H1 (cell line): ENCODE measurements at regions not wholly inside any gene's neighbourhood (a gene's known extent, or its start where the extent isn't known, plus 50 kb on each side); places are given as distances from the start of the nearest gene placed in this dataset.

Experiments
- CTCF ChIA-PET: fragments of 300-600 bp; sonication (Branson Sonifier 250); formaldehyde crosslinking; loops from one replicate; lab custom pipeline; 2021; ENCODE audit not compliant: partially characterized antibody; lab: Charles Lee
- POLR2A ChIA-PET: fragments of 300-600 bp; sonication (Branson Sonifier 250); formaldehyde crosslinking; loops from one replicate; lab custom pipeline; 2021; ENCODE audit warnings: inconsistent platforms; ENCODE audit not compliant: partially characterized antibody; lab: Charles Lee
- DNase-seq, 2 experiments: peaks; one replicate each; pipeline versions ENCODE4 v3.0.0 to v3.0.0-alpha.2; 2010 to 2022; ENCODE audit warnings: low spot score in 2 of 2, low read depth in 1 of 2, mixed read lengths in 1 of 2
- FAIRE-seq: peaks from 2 replicates; lab custom pipeline; 2011; peaks lifted over from hg19 to GRCh38; lab: Jason Lieb, UNC
- H2AFZ ChIP-seq: 2 replicates; pipeline ENCODE4 v1.8.1; 2012; ENCODE audit warnings: low read length, inconsistent platforms
- H2AK5ac ChIP-seq: 2 replicates; pipeline ENCODE4 v1.6.1; 2013; ENCODE audit warnings: low read depth, low read length
- H2BK120ac ChIP-seq: replicated peaks from 2 replicates; pipeline ENCODE3; 2013; ENCODE audit warnings: low read depth, low read length, inconsistent platforms
- H2BK12ac ChIP-seq: 2 replicates; pipeline ENCODE4 v1.6.1; 2013; ENCODE audit warnings: low read depth, low read length
- H2BK15ac ChIP-seq: 2 replicates; pipeline ENCODE4 v1.6.1; 2013; ENCODE audit warnings: low read length
- H2BK20ac ChIP-seq: 2 replicates; pipeline ENCODE4 v1.6.1; 2013; ENCODE audit warnings: low read length
- H2BK5ac ChIP-seq: 2 replicates; pipeline ENCODE4 v1.6.1; 2013; ENCODE audit warnings: low read depth, low read length
- H3K14ac ChIP-seq: 2 replicates; pipeline ENCODE4 v1.6.1; 2013; ENCODE audit warnings: inconsistent platforms; ENCODE audit not compliant: insufficient read length
- H3K18ac ChIP-seq: 2 replicates; pipeline ENCODE4 v1.6.1; 2013; ENCODE audit warnings: low read length; ENCODE audit errors: extremely low read depth
- H3K23ac ChIP-seq: 2 replicates; pipeline ENCODE4 v1.6.1; 2013; ENCODE audit warnings: inconsistent platforms; ENCODE audit not compliant: insufficient read length
- H3K23me2 ChIP-seq: 2 replicates; pipeline ENCODE4 v1.6.1; 2013; ENCODE audit warnings: low read depth, low read length
- H3K27ac ChIP-seq: 2 replicates; pipeline ENCODE4 v1.6.1; 2011; ENCODE audit warnings: low read depth, low read length, inconsistent platforms
- H3K27me3 ChIP-seq, 4 experiments: replicated peaks in 1 of 4; 1 replicate in 1 of 4; 2 replicates in 3 of 4; pipeline versions ENCODE4 v1.6.1 to v1.8.1; 2011 to 2013; ENCODE audit warnings: low read length in 3 of 4, mild to moderate bottlenecking in 3 of 4, inconsistent platforms in 2 of 4, mixed read lengths in 2 of 4, moderate library complexity in 1 of 4; ENCODE audit not compliant: control insufficient read depth in 3 of 4, insufficient read depth in 3 of 4; ENCODE audit errors: extremely low read depth in 1 of 4
- H3K36me3 ChIP-seq, 4 experiments: 2 replicates each; pipeline versions ENCODE4 v1.6.1 to v1.8.1; 2011 to 2013; ENCODE audit warnings: mild to moderate bottlenecking in 4 of 4, low read length in 3 of 4, moderate library complexity in 2 of 4, control low read depth in 1 of 4, inconsistent platforms in 1 of 4; ENCODE audit not compliant: insufficient read depth in 4 of 4, control insufficient read depth in 2 of 4
- H3K4ac ChIP-seq: replicated peaks from 2 replicates; pipeline ENCODE3; 2013; ENCODE audit warnings: low read length, low read depth, mixed read lengths, inconsistent platforms; ENCODE audit not compliant: insufficient read length
- H3K4me1 ChIP-seq, 4 experiments: replicated peaks in 1 of 4; 1 replicate in 1 of 4; 2 replicates in 3 of 4; pipeline versions ENCODE4 v1.6.1 to v1.8.1; 2011 to 2013; ENCODE audit warnings: low read length in 3 of 4, inconsistent platforms in 2 of 4, mixed read lengths in 1 of 4; ENCODE audit not compliant: insufficient read depth in 4 of 4, control insufficient read depth in 3 of 4
- H3K4me2 ChIP-seq, 2 experiments: 2 replicates each; pipeline versions ENCODE4 v1.6.1 to v1.8.1; 2011 to 2013; ENCODE audit warnings: low read depth in 2 of 2, low read length in 2 of 2, control low read depth in 1 of 2, inconsistent platforms in 1 of 2, mild to moderate bottlenecking in 1 of 2; ENCODE audit not compliant: insufficient read depth in 1 of 2
- H3K4me3 ChIP-seq, 4 experiments: fragments of 200-600, 300-600 bp in 1 of 4; sonication (generic), shearing (Covaris generic), sonication (Bioruptor Twin) in 1 of 4; 2 replicates each; pipeline versions ENCODE4 v1.5.1 to v1.8.1; 2011 to 2016; ENCODE audit warnings: low read length in 4 of 4, low read depth in 3 of 4, control low read depth in 2 of 4, inconsistent platforms in 2 of 4, mild to moderate bottlenecking in 2 of 4, mixed read lengths in 1 of 4, moderate library complexity in 1 of 4; ENCODE audit not compliant: insufficient read depth in 2 of 4; ENCODE audit errors: extremely low read depth in 1 of 4
- H3K56ac ChIP-seq: replicated peaks from 2 replicates; pipeline ENCODE3; 2013; ENCODE audit warnings: low read depth, mild to moderate bottlenecking, mixed read lengths, low read length, inconsistent platforms; ENCODE audit not compliant: insufficient read length
- H3K79me1 ChIP-seq: 2 replicates; pipeline ENCODE4 v1.6.1; 2013; ENCODE audit warnings: low read depth, low read length, control low read depth
- H3K79me2 ChIP-seq, 2 experiments: 2 replicates each; pipeline versions ENCODE4 v1.6.1 to v1.8.1; 2012 to 2013; ENCODE audit warnings: low read length in 2 of 2, mild to moderate bottlenecking in 2 of 2, inconsistent platforms in 1 of 2; ENCODE audit not compliant: insufficient read depth in 2 of 2, control insufficient read depth in 1 of 2
- H3K9ac ChIP-seq, 4 experiments: replicated peaks in 1 of 4; 1 replicate in 1 of 4; 2 replicates in 3 of 4; pipeline versions ENCODE4 v1.6.1 to v1.8.1; 2011 to 2013; ENCODE audit warnings: low read depth in 3 of 4, low read length in 3 of 4, control low read depth in 2 of 4, mild to moderate bottlenecking in 2 of 4, moderate library complexity in 2 of 4, inconsistent platforms in 1 of 4; ENCODE audit errors: extremely low read depth in 1 of 4
- H3K9me3 ChIP-seq, 2 experiments: 2 replicates each; pipeline versions ENCODE4 v1.6.1 to v1.8.1; 2012 to 2013; ENCODE audit warnings: mild to moderate bottlenecking in 2 of 2, moderate library complexity in 2 of 2, control low read depth in 1 of 2, inconsistent platforms in 1 of 2, low read depth in 1 of 2, low read length in 1 of 2, mixed read lengths in 1 of 2; ENCODE audit not compliant: insufficient read depth in 2 of 2
- H4K20me1 ChIP-seq, 2 experiments: replicated peaks in 1 of 2; 2 replicates each; pipeline versions ENCODE3 to v1.8.1; 2011 to 2013; ENCODE audit warnings: inconsistent platforms in 2 of 2, low read length in 2 of 2, mild to moderate bottlenecking in 1 of 2; ENCODE audit not compliant: insufficient read depth in 2 of 2, control insufficient read depth in 1 of 2
- H4K5ac ChIP-seq: 2 replicates; pipeline ENCODE4 v1.6.1; 2013; ENCODE audit warnings: low read length, low read depth, mixed read lengths, inconsistent platforms; ENCODE audit not compliant: insufficient read length
- H4K8ac ChIP-seq: 2 replicates; pipeline ENCODE4 v1.8.0; 2013; ENCODE audit warnings: mild to moderate bottlenecking, moderate library complexity, low read length, inconsistent platforms; ENCODE audit not compliant: insufficient read depth; ENCODE audit errors: extremely low read depth
- H4K91ac ChIP-seq: replicated peaks from 2 replicates; pipeline ENCODE3; 2013; ENCODE audit warnings: low read length, mixed read lengths, inconsistent platforms; ENCODE audit not compliant: insufficient read length
- CBX8 ChIP-seq: fragments of 300-800, 300-1000 bp; sonication (generic); IDR thresholded peaks from 2 replicates; pipeline ENCODE4 v1.7.1; 2016; ENCODE audit warnings: low read depth, low read length, borderline replicate concordance
- CHD1 ChIP-seq: IDR thresholded peaks from 2 replicates; pipeline ENCODE4 v1.6.1; 2012; ENCODE audit warnings: low read depth, low read length, improper control_type of control experiment
- CREB1 ChIP-seq: IDR thresholded peaks from 2 replicates; pipeline ENCODE4 v1.6.1; 2012; ENCODE audit warnings: inconsistent platforms
- GABPA ChIP-seq: IDR thresholded peaks from 2 replicates; pipeline ENCODE4 v1.6.1; 2011; ENCODE audit warnings: mild to moderate bottlenecking, low read length, moderate library complexity, borderline replicate concordance; ENCODE audit not compliant: insufficient read depth
- RFX5 ChIP-seq: IDR thresholded peaks from 2 replicates; pipeline ENCODE4 v1.6.1; 2011; ENCODE audit warnings: low read depth, low read length, improper control_type of control experiment, borderline replicate concordance
- SP4 ChIP-seq: IDR thresholded peaks from 2 replicates; pipeline ENCODE4 v1.6.1; 2012; ENCODE audit warnings: low read length, inconsistent platforms
- TAF7 ChIP-seq: optimal IDR thresholded peaks from 2 replicates; pipeline ENCODE3; 2011; ENCODE audit warnings: low read depth, mild to moderate bottlenecking, inconsistent platforms, low read length, moderate library complexity, borderline replicate concordance

- Histone ChIP-seq H2BK15ac (no peak overlapping the region), H2BK12ac (no peak overlapping the region), H4K8ac (no peak overlapping the region), H3K4me3 (no peak overlapping the region), H3K79me1 (no peaks in the 10 kb centered on the region), H3K9me3 (peaks cover 0 to 4% of the 10 kb centered on the region in 2 experiments; a peak in 1 of 4 replicates), H4K20me1 (no peaks in the 10 kb centered on the region), H2AFZ (no peak overlapping the region), H3K4me1 (no peaks in the 10 kb centered on the region), H3K36me3 (no peaks in the 10 kb centered on the region), H3K56ac (no peak overlapping the region), H3K14ac (no peak overlapping the region), H3K9ac (no peak overlapping the region), H3K23me2 (no peaks in the 10 kb centered on the region), H4K5ac (no peak overlapping the region), H3K23ac (no peak overlapping the region), H3K27ac (no peak overlapping the region), H3K79me2 (no peaks in the 10 kb centered on the region), H2BK20ac (no peak overlapping the region), H3K18ac (no peak overlapping the region), H3K4ac (no peak overlapping the region), H2AK5ac (no peak overlapping the region), H3K27me3 (no peaks in the 10 kb centered on the region), H2BK120ac (no peak overlapping the region), H3K4me2 (no peak overlapping the region), H4K91ac (no peak overlapping the region), H2BK5ac (no peak overlapping the region)
- TF ChIP-seq CHD1 (no peak), SP4 (no peak), GABPA (no peak), TAF7 (no peak), CBX8 (no peak), CREB1 (no peak), RFX5 (no peak)
- FAIRE-seq, result no peak
- DNase-seq, result no peak
- CTCF ChIA-PET, result no interaction called here
- POLR2A ChIA-PET, result no interaction called here
Measured at GRCh38 chr6:86045038-86045437, 402.4 kb upstream of the SYNCRIP start.
